Stomach (tissue), 4 donors: ENCODE measurements at regions not wholly inside any gene's neighbourhood (a gene's known extent, or its start where the extent isn't known, plus 50 kb on each side); places are given as distances from the start of the nearest gene placed in this dataset.

Experiments used
- POLR2A ChIP-seq, 4 donors: fragments of 450-650 bp; IDR thresholded peaks; one replicate each; pipeline ENCODE4 v1.6.1; 2016; ENCODE audit warnings: antibody characterized with exemption in 4 of 4, control low read depth in 2 of 4, mild to moderate bottlenecking in 1 of 4, moderate library complexity in 1 of 4
- POLR2AphosphoS5 ChIP-seq, 3 donors: sonication (generic); formaldehyde crosslinking; IDR thresholded peaks; one replicate each; pipeline ENCODE4 v1.6.1; 2016; ENCODE audit warnings: antibody characterized with exemption in 3 of 3
- TF ChIP-seq, protein P1 (sequence below), 7 experiments: fragments of 450-650 bp in 4 of 7; fragments of 200-600 bp in 3 of 7; sonication (generic) in 3 of 7; IDR thresholded peaks; one replicate each; pipeline ENCODE4 v1.5.1; 2016 to 2019; ENCODE audit warnings: antibody characterized with exemption in 7 of 7, control low read depth in 2 of 7, mild to moderate bottlenecking in 1 of 7

DNA sequence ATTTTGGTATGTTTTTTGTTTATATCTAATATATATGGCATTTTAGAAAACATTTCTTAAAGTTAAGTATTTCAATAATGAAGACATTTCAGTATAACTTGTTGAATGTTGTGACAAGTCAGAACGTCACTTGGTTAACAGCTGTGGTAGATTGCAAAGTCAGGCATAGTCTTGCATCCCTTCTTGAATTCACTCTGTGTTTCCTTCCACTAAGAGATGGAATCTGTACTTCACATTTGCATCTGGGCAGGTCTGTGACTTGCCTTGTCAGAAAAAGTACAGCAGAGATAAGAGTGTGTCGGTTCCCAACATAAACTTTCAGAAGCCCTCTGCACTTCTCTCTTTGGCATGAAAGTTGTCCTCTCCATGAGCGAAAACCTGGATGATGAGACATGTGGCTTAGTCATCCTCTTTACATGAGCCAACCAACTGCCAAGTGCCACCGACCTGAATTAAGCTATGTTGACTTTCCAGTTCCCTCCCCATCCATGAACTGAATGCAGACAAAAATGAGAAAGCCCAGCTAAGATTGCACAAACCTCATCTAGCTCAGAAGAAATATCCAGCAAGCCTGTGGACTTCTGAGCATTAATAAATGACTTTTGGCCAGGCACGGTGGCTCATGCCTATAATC, 1730.2 kb downstream of the MRPL39 start:
- TF ChIP-seq, protein P1, sequence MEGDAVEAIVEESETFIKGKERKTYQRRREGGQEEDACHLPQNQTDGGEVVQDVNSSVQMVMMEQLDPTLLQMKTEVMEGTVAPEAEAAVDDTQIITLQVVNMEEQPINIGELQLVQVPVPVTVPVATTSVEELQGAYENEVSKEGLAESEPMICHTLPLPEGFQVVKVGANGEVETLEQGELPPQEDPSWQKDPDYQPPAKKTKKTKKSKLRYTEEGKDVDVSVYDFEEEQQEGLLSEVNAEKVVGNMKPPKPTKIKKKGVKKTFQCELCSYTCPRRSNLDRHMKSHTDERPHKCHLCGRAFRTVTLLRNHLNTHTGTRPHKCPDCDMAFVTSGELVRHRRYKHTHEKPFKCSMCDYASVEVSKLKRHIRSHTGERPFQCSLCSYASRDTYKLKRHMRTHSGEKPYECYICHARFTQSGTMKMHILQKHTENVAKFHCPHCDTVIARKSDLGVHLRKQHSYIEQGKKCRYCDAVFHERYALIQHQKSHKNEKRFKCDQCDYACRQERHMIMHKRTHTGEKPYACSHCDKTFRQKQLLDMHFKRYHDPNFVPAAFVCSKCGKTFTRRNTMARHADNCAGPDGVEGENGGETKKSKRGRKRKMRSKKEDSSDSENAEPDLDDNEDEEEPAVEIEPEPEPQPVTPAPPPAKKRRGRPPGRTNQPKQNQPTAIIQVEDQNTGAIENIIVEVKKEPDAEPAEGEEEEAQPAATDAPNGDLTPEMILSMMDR (IDR thresholded peaks at IDR 0.05), result no peak
- TF ChIP-seq POLR2AphosphoS5 (IDR thresholded peaks at IDR 0.05), result no peak
- no peak for TF ChIP-seq POLR2A (IDR thresholded peaks at IDR 0.05)
